HepG2 (cell line): ENCODE measurements at regions not wholly inside any gene's neighbourhood (a gene's known extent, or its start where the extent isn't known, plus 50 kb on each side); places are given as distances from the start of the nearest gene placed in this dataset.

ENCODE experiments used
- ATAC-seq: fragments of 200-7000 bp; cut with Tn5 transposase; 3 replicates; pipeline ENCODE4 v1.9.1; 2020; ENCODE audit warnings: mild to moderate bottlenecking, moderate library complexity
- BruUV-seq: library from RNA; stranded (reverse); fragments of 400-500 nt; replicated peaks from 2 replicates; lab custom pipeline; 2021; lab: Mats Ljungman, UMichigan
- CTCF ChIA-PET: fragments of 300-600 bp; formaldehyde crosslinking; extraction: SDS; loops from one replicate; lab custom pipeline; 2021; ENCODE audit warnings: low total read pairs, inconsistent platforms, low intra/inter-chr PET ratio; lab: Yijun Ruan, JAX
- POLR2A ChIA-PET: fragments of 350-600 bp; sonication (Branson Sonifier 250); formaldehyde crosslinking; loops from one replicate; lab custom pipeline; 2020; ENCODE audit warnings: antibody characterized with exemption, inconsistent platforms; lab: Yijun Ruan, JAX
- DNase-seq: peaks from one replicate; pipeline ENCODE4 v3.0.0-alpha.2; 2015; ENCODE audit warnings: low spot score
- FAIRE-seq: peaks from 3 replicates; lab custom pipeline; 2011; peaks lifted over from hg19 to GRCh38; lab: Jason Lieb, UNC
- H2AFZ ChIP-seq: one replicate; pipeline ENCODE4 v1.6.1; 2011; ENCODE audit warnings: low read length, inconsistent platforms
- H3K27ac ChIP-seq: fragments of 300-600 bp; 3 replicates; pipeline ENCODE4 v1.8.0; 2011; ENCODE audit warnings: mixed run types, mild to moderate bottlenecking, mixed read lengths, low read length, inconsistent platforms; ENCODE audit not compliant: insufficient read depth; ENCODE audit errors: extremely low read length
- H3K27me3 ChIP-seq, 2 experiments: fragments of 200-600 bp in 1 of 2; 2 replicates in 1 of 2; 3 replicates in 1 of 2; pipeline versions ENCODE4 v1.6.0 to v1.8.0; 2011; ENCODE audit warnings: low read length in 2 of 2, mild to moderate bottlenecking in 2 of 2, moderate library complexity in 2 of 2, inconsistent platforms in 1 of 2; ENCODE audit not compliant: insufficient read depth in 2 of 2, control insufficient read depth in 1 of 2
- H3K36me3 ChIP-seq, 2 experiments: fragments of 200-600 bp in 1 of 2; replicated peaks in 1 of 2; 2 replicates in 1 of 2; 3 replicates in 1 of 2; pipeline versions ENCODE4 v1.5.1 to v1.8.0; 2011; ENCODE audit warnings: low read length in 2 of 2, inconsistent platforms in 1 of 2; ENCODE audit not compliant: insufficient read depth in 2 of 2, control insufficient read depth in 1 of 2
- H3K4me1 ChIP-seq: 2 replicates; pipeline ENCODE4 v1.5.1; 2012; ENCODE audit warnings: low read length, inconsistent platforms; ENCODE audit not compliant: insufficient read depth
- H3K4me2 ChIP-seq: 2 replicates; pipeline ENCODE4 v1.6.0; 2011; ENCODE audit warnings: low read depth, low read length, inconsistent platforms
- H3K4me3 ChIP-seq, 3 experiments: fragments of 200-600 bp in 1 of 3; sonication (generic), shearing (Covaris generic) in 1 of 3; replicated peaks in 1 of 3; 2 replicates each; pipeline ENCODE4 v1.5.1; 2011 to 2016; ENCODE audit warnings: low read length in 3 of 3, inconsistent platforms in 2 of 3, low read depth in 2 of 3, mild to moderate bottlenecking in 2 of 3, control low read depth in 1 of 3, mixed read lengths in 1 of 3; ENCODE audit not compliant: insufficient read depth in 1 of 3
- H3K79me2 ChIP-seq: one replicate; pipeline ENCODE4 v1.6.1; 2011; ENCODE audit warnings: low read length, inconsistent platforms; ENCODE audit not compliant: insufficient read depth
- H3K9ac ChIP-seq: 2 replicates; pipeline ENCODE4 v1.6.0; 2011; ENCODE audit warnings: mild to moderate bottlenecking, low read depth, low read length, inconsistent platforms; ENCODE audit not compliant: insufficient read depth
- H3K9me3 ChIP-seq: 2 replicates; pipeline ENCODE4 v1.5.1; 2012; ENCODE audit warnings: mild to moderate bottlenecking, low read length
- H4K20me1 ChIP-seq: 2 replicates; pipeline ENCODE4 v1.6.0; 2011; ENCODE audit warnings: inconsistent platforms, mild to moderate bottlenecking, low read length, moderate library complexity; ENCODE audit not compliant: insufficient read depth
- ATAD3A ChIP-seq: sonication (generic); formaldehyde crosslinking; IDR thresholded peaks from 2 replicates; pipeline ENCODE4 v1.4.0; 2020; ENCODE audit warnings: missing genetic modification reagents
- CBX1 ChIP-seq: IDR thresholded peaks from one replicate; pipeline ENCODE4 v1.6.1; 2016; ENCODE audit warnings: antibody characterized with exemption, low read depth
- EZH2 ChIP-seq: conservative IDR thresholded peaks from 2 replicates; pipeline ENCODE4 v1.6.1; 2012; ENCODE audit warnings: mild to moderate bottlenecking, low read depth, low read length, moderate library complexity
- FOXM1 ChIP-seq: sonication (generic); formaldehyde crosslinking; IDR thresholded peaks from 2 replicates; pipeline ENCODE4 v1.5.0; 2020; ENCODE audit warnings: missing genetic modification reagents
- GPN1 ChIP-seq: sonication (generic); formaldehyde crosslinking; IDR thresholded peaks from 2 replicates; pipeline ENCODE4 v1.5.1; 2020; ENCODE audit warnings: missing genetic modification reagents, borderline replicate concordance
- KLF16 ChIP-seq, 2 experiments: sonication (generic) in 1 of 2; formaldehyde crosslinking in 1 of 2; IDR thresholded peaks; 2 replicates each; pipeline versions ENCODE4 v1.6.1 to v1.8.0; 2016 to 2023; ENCODE audit warnings: missing genetic modification reagents in 2 of 2, missing compliant biosample characterization in 1 of 2
- ZNF160 ChIP-seq: sonication (generic); formaldehyde crosslinking; IDR thresholded peaks from 2 replicates; pipeline ENCODE4 v1.8.0; 2022; ENCODE audit warnings: mild to moderate bottlenecking, inconsistent platforms, missing genetic modification reagents
- ZNF253 ChIP-seq: sonication (generic); formaldehyde crosslinking; IDR thresholded peaks from 2 replicates; pipeline ENCODE4 v1.8.0; 2022; ENCODE audit warnings: mild to moderate bottlenecking, missing genetic modification reagents, borderline replicate concordance
- ZNF552 ChIP-seq: sonication (generic); formaldehyde crosslinking; IDR thresholded peaks from 2 replicates; pipeline ENCODE4 v1.9.0; 2022; ENCODE audit warnings: missing genetic modification reagents, mild to moderate bottlenecking, borderline replicate concordance
- ZNF883 ChIP-seq: sonication (generic); formaldehyde crosslinking; IDR thresholded peaks from 2 replicates; pipeline ENCODE4 v1.5.1; 2020; ENCODE audit warnings: mild to moderate bottlenecking, missing genetic modification reagents; ENCODE audit errors: not compliant biosample characterization
- WGBS: methylation state at CpG from one replicate; pipeline ENCODE4 v1.1.6; 2017; ENCODE audit warnings: low lambda C conversion rate; 5-methylcytosine and 5-hydroxymethylcytosine counted together
- in situ Hi-C: cut with HindIII; loops from 2 replicates; pipeline ENCODE4 v1.10.0; 2017; ENCODE audit warnings: low pct_unique_long_range_greater_than_20kb; ENCODE audit not compliant: extremely low pct_ligation_motif_present
- intact Hi-C: fragments of 100-400 bp; cut with micrococcal nuclease; formaldehyde crosslinking; loops from one replicate; pipeline ENCODE4 v1.10.0; 2022; ENCODE audit not compliant: unreplicated experiment
- TF ChIP-seq, protein P1 (sequence below): sonication (generic); formaldehyde crosslinking; conservative IDR thresholded peaks from 2 replicates; pipeline ENCODE4 v1.8.0; 2022; ENCODE audit warnings: missing genetic modification reagents
- TF ChIP-seq, protein P2 (sequence below): sonication (generic); formaldehyde crosslinking; IDR thresholded peaks from 2 replicates; pipeline ENCODE4 v1.8.0; 2022; ENCODE audit warnings: missing genetic modification reagents, mild to moderate bottlenecking, moderate library complexity, borderline replicate concordance
- TF ChIP-seq, protein P3 (sequence below): sonication (generic); formaldehyde crosslinking; IDR thresholded peaks from 2 replicates; pipeline ENCODE4 v1.5.0; 2020; ENCODE audit warnings: mild to moderate bottlenecking, missing genetic modification reagents, borderline replicate concordance
- TF ChIP-seq, protein P4 (sequence below): sonication (generic); formaldehyde crosslinking; IDR thresholded peaks from 2 replicates; pipeline ENCODE4 v1.5.1; 2020; ENCODE audit warnings: mild to moderate bottlenecking, missing genetic modification reagents, borderline replicate concordance

DNA sequence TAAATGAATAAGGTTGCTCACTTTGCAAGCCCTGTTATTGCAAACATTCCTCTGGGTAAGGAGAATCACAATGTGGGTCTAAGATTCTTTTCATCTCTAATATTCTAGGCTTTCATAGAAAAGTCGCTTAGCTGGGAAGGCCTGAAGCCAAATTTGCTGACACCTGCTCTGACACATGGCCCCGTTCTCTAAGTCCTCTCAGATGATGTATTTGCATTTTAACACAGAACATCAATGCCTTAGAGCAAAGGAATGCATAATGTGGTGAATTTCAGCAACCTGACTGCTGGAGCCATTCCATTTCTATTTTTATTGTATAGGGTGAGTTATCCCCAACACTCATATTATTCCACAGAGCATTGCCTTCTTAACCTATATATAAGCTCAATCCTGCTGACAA, 682.1 kb upstream of the NRP1 start (continued):
- TF ChIP-seq ZNF160 (CRISPR knock-in tag) (no peak), KLF16 (CRISPR knock-in tag; IDR thresholded peaks at IDR 0.05) (no peak), CBX1 (no peak), EZH2 (no peak), ZNF883 (no peak), ZNF253 (CRISPR knock-in tag) (no peak)
- TF ChIP-seq, protein P1, sequence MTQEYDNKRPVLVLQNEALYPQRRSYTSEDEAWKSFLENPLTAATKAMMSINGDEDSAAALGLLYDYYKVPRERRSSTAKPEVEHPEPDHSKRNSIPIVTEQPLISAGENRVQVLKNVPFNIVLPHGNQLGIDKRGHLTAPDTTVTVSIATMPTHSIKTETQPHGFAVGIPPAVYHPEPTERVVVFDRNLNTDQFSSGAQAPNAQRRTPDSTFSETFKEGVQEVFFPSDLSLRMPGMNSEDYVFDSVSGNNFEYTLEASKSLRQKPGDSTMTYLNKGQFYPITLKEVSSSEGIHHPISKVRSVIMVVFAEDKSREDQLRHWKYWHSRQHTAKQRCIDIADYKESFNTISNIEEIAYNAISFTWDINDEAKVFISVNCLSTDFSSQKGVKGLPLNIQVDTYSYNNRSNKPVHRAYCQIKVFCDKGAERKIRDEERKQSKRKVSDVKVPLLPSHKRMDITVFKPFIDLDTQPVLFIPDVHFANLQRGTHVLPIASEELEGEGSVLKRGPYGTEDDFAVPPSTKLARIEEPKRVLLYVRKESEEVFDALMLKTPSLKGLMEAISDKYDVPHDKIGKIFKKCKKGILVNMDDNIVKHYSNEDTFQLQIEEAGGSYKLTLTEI (CRISPR knock-in tag), result no peak

DNA sequence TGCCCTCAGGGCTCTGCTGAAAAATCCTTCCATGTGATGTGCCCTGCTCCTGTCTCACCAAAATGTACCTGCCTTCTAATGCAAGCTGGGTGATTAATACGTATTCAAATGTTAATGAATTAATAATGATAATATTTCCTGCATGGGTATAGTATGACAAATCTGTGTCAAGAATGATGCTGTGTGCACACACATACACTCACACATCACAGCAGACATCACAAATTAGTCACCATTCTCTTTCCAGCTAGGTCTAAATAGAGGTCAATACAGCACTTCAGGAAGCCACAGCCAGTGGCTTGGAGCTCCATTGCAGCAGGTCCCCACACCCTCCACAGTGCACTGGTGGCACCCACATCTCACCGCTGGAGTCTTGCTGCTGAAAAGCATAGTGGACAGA, 681.2 kb upstream of the NRP1 start:
- no peaks in the 10 kb centered on the region for H3K27me3 ChIP-seq
- in situ Hi-C loops, result no loop called here
- TF ChIP-seq GPN1 (CRISPR knock-in tag) (no peak), ATAD3A (CRISPR knock-in tag) (no peak), FOXM1 (CRISPR knock-in tag) (no peak), ZNF552 (CRISPR knock-in tag) (no peak)
- TF ChIP-seq, protein P2, sequence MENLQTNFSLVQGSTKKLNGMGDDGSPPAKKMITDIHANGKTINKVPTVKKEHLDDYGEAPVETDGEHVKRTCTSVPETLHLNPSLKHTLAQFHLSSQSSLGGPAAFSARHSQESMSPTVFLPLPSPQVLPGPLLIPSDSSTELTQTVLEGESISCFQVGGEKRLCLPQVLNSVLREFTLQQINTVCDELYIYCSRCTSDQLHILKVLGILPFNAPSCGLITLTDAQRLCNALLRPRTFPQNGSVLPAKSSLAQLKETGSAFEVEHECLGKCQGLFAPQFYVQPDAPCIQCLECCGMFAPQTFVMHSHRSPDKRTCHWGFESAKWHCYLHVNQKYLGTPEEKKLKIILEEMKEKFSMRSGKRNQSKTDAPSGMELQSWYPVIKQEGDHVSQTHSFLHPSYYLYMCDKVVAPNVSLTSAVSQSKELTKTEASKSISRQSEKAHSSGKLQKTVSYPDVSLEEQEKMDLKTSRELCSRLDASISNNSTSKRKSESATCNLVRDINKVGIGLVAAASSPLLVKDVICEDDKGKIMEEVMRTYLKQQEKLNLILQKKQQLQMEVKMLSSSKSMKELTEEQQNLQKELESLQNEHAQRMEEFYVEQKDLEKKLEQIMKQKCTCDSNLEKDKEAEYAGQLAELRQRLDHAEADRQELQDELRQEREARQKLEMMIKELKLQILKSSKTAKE (CRISPR knock-in tag), result no peak
- TF ChIP-seq, protein P3, sequence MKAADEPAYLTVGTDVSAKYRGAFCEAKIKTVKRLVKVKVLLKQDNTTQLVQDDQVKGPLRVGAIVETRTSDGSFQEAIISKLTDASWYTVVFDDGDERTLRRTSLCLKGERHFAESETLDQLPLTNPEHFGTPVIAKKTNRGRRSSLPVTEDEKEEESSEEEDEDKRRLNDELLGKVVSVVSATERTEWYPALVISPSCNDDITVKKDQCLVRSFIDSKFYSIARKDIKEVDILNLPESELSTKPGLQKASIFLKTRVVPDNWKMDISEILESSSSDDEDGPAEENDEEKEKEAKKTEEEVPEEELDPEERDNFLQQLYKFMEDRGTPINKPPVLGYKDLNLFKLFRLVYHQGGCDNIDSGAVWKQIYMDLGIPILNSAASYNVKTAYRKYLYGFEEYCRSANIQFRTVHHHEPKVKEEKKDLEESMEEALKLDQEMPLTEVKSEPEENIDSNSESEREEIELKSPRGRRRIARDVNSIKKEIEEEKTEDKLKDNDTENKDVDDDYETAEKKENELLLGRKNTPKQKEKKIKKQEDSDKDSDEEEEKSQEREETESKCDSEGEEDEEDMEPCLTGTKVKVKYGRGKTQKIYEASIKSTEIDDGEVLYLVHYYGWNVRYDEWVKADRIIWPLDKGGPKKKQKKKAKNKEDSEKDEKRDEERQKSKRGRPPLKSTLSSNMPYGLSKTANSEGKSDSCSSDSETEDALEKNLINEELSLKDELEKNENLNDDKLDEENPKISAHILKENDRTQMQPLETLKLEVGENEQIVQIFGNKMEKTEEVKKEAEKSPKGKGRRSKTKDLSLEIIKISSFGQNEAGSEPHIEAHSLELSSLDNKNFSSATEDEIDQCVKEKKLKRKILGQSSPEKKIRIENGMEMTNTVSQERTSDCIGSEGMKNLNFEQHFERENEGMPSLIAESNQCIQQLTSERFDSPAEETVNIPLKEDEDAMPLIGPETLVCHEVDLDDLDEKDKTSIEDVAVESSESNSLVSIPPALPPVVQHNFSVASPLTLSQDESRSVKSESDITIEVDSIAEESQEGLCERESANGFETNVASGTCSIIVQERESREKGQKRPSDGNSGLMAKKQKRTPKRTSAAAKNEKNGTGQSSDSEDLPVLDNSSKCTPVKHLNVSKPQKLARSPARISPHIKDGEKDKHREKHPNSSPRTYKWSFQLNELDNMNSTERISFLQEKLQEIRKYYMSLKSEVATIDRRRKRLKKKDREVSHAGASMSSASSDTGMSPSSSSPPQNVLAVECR, result no peak
- TF ChIP-seq, protein P4, sequence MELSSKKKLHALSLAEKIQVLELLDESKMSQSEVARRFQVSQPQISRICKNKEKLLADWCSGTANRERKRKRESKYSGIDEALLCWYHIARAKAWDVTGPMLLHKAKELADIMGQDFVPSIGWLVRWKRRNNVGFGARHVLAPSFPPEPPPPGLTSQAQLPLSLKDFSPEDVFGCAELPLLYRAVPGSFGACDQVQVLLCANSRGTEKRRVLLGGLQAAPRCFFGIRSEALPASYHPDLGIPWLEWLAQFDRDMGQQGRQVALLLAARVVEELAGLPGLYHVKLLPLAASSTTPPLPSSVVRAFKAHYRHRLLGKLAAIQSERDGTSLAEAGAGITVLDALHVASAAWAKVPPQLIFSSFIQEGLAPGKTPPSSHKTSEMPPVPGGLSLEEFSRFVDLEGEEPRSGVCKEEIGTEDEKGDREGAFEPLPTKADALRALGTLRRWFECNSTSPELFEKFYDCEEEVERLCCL (CRISPR knock-in tag), result no peak

More for the DNA sequence above, 681.2 kb upstream of the NRP1 start:
- H3K4me1 ChIP-seq, result no peaks in the 10 kb centered on the region
- CTCF ChIA-PET, result no interaction called here
- FAIRE-seq (no peak), ATAC-seq (no peak; the same call in 2 of the 3 replicates), DNase-seq (no peak)
- no peaks in the 10 kb centered on the region for H4K20me1 ChIP-seq
- H2AFZ ChIP-seq, result no peak overlapping the region
- no peaks in the 10 kb centered on the region for H3K9me3 ChIP-seq
- BruUV-seq, result no TSS peak
- intact Hi-C loops, result no loop called here
- no peak overlapping the region for H3K4me2 ChIP-seq
- no peak overlapping the region for H3K27ac ChIP-seq
- H3K36me3 ChIP-seq, result no peaks in the 10 kb centered on the region
- no peak overlapping the region for H3K9ac ChIP-seq
- POLR2A ChIA-PET, result no interaction called here
- H3K79me2 ChIP-seq, result no peaks in the 10 kb centered on the region
- WGBS, result 30% methylated on average over 2 of the region's 2 CpGs
- H3K4me3 ChIP-seq, result no peak overlapping the region
